ENCODE measurements at regions not wholly inside any gene's neighbourhood (a gene's known extent, or its start where the extent isn't known, plus 50 kb on each side); places are given as distances from the start of the nearest gene placed in this dataset.

DNA sequence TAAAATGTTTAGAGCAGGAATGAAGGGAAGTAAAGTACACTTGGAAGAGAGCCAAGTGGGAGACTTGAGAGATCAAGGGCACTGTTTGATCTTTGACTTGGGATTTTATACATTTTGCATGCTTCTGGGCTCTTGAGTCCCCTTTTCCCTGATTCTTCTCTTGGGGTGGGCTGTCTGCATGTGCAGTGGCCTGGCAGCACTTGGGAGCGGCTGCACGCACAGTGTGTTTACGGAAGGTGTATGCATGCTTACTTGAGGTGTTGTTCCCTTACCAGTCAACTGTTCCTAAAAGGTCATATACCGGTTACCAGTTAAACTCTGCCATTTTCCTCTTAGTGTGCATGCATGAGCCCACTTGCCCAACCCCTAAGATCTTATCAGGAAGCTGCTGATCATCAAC lies 377.7 kb downstream of the CYLC2 start:
- TF ChIP-seq CTCF (IDR thresholded peaks at IDR 0.05): no peak
- no peak for TF ChIP-seq POLR2A (IDR thresholded peaks at IDR 0.05)
